ENCODE measurements at regions not wholly inside any gene's neighbourhood (a gene's known extent, or its start where the extent isn't known, plus 50 kb on each side); places are given as distances from the start of the nearest gene placed in this dataset.

- intact Hi-C loops (cut with micrococcal nuclease) (loop anchor here (5.0 kb wide), 1 partner anchor 88 kb away; no protein-coding TSS in a partner anchor), dilution Hi-C loops (cut with MboI; ENCODE audit: extremely low pct_ligation_motif_present, low sequenced_read_pairs) (no loop called here)
- no peaks in the 10 kb centered on the region for H3K9me1 ChIP-seq (replicated peaks; ENCODE audit: control insufficient read depth, extremely low read depth, insufficient read depth, low read length)
- ChIA-PET CTCF (interaction anchor here (0.8 to 1.3 kb wide), 3 partner anchors 11 to 91 kb away, joined by 3 read pairs; no protein-coding TSS in a partner anchor), POLR2A (no interaction called here)
- H3K9me3 ChIP-seq (replicated peaks; ENCODE audit: control insufficient read depth, insufficient read depth, low read length) = no peaks in the 10 kb centered on the region
- H4K20me1 ChIP-seq (replicated peaks; ENCODE audit: control insufficient read depth, extremely low read depth, insufficient read depth, low read length) = no peaks in the 10 kb centered on the region
- no peaks in the 10 kb centered on the region for H3K4me1 ChIP-seq (ENCODE audit: control insufficient read depth, extremely low read depth, insufficient read depth, low read length)
- H3K9ac ChIP-seq (replicated peaks; ENCODE audit: extremely low read depth, insufficient read depth, low read length) = no peak overlapping the region
- FAIRE-seq = no peak
- DNase-seq (ENCODE audit: low read depth, low spot score) = no peak
- TF ChIP-seq MAX (IDR thresholded peaks at IDR 0.05; ENCODE audit: insufficient read depth, insufficient read length) (no peak), MYC (IDR thresholded peaks at IDR 0.05; ENCODE audit: low read depth, low read length) (no peak), EZH2 (IDR thresholded peaks at IDR 0.05; ENCODE audit: borderline replicate concordance, low read depth, low read length, severe bottlenecking) (no peak), JUN (IDR thresholded peaks at IDR 0.05; ENCODE audit: borderline replicate concordance, insufficient read depth, insufficient read length, low read depth) (no peak), CTCF (IDR thresholded peaks at IDR 0.05; ENCODE audit: extremely low read depth in 1 of 2, insufficient read depth in 1 of 2, low read depth in 1 of 2, low read length in 2 of 2) (no peak), FOS (IDR thresholded peaks at IDR 0.05; ENCODE audit: borderline replicate concordance, insufficient read depth, low read length) (no peak)
- no peak overlapping the region for H2AFZ ChIP-seq (ENCODE audit: low read depth, low read length)
- H3K79me2 ChIP-seq (ENCODE audit: control insufficient read depth, insufficient read depth, low read length) = no peaks in the 10 kb centered on the region
- no peak overlapping the region for H3K27ac ChIP-seq (ENCODE audit: insufficient read depth, low read depth, low read length)
- H3K4me2 ChIP-seq (ENCODE audit: insufficient read depth, low read length) = no peak overlapping the region
- no peaks in the 10 kb centered on the region for H3K36me3 ChIP-seq (ENCODE audit: control insufficient read depth in 2 of 2, extremely low read depth in 1 of 2, insufficient read depth in 2 of 2, low read length in 2 of 2)
- BruUV-seq (replicated peaks) = no TSS peak
- no peak overlapping the region for H3K4me3 ChIP-seq (replicated peaks in 1 of 3; ENCODE audit: insufficient read depth in 1 of 3, low read depth in 1 of 3, low read length in 3 of 3)
- H3K27me3 ChIP-seq (ENCODE audit: control insufficient read depth in 2 of 2, insufficient read depth in 2 of 2, low read length in 2 of 2) = peaks cover 0 to 4% of the 10 kb centered on the region in 2 experiments
Measured at GRCh38 chr5:38718771-38719391, 126.9 kb upstream of the OSMR start.
